ENCODE measurements at regions not wholly inside any gene's neighbourhood (a gene's known extent, or its start where the extent isn't known, plus 50 kb on each side); places are given as distances from the start of the nearest gene placed in this dataset.

- Histone ChIP-seq H3K4me3 (no peak overlapping the region), H3K9me3 (no peaks in the 10 kb centered on the region), H3K36me3 (no peaks in the 10 kb centered on the region), H3K27me3 (no peaks in the 10 kb centered on the region), H3K4me1 (no peaks in the 10 kb centered on the region), H3K27ac (no peak overlapping the region)
- TF ChIP-seq CTCF (IDR thresholded peaks at IDR 0.05) (no peak), POLR2A (IDR thresholded peaks at IDR 0.05) (no peak)
- DNase-seq = no peak
Observed at GRCh38 chrX:138945219-138945618, 233.7 kb upstream of the FGF13 start.

- no peak for DNase-seq
- Histone ChIP-seq H3K9me3 (no peaks in the 10 kb centered on the region), H3K27me3 (no peaks in the 10 kb centered on the region), H3K27ac (no peak overlapping the region), H3K4me1 (no peaks in the 10 kb centered on the region), H3K4me3 (no peak overlapping the region), H3K36me3 (no peaks in the 10 kb centered on the region)
- TF ChIP-seq POLR2A (IDR thresholded peaks at IDR 0.05) (no peak), CTCF (IDR thresholded peaks at IDR 0.05) (no peak)
Observed at GRCh38 chrX:138939038-138939437, 227.5 kb upstream of the FGF13 start.

- H3K4me1 ChIP-seq = no peaks in the 10 kb centered on the region
- H3K27ac ChIP-seq = no peak overlapping the region
- H3K36me3 ChIP-seq = no peaks in the 10 kb centered on the region
- TF ChIP-seq CTCF (IDR thresholded peaks at IDR 0.05) (no peak), POLR2A (IDR thresholded peaks at IDR 0.05) (no peak)
- no peaks in the 10 kb centered on the region for H3K27me3 ChIP-seq
- DNase-seq = no peak
- H3K9me3 ChIP-seq = no peaks in the 10 kb centered on the region
- no peak overlapping the region for H3K4me3 ChIP-seq
Observed at GRCh38 chrX:138938003-138938402, 226.5 kb upstream of the FGF13 start.

- no peaks in the 10 kb centered on the region for H3K4me1 ChIP-seq
- H3K27me3 ChIP-seq = no peaks in the 10 kb centered on the region
- H3K4me3 ChIP-seq = no peak overlapping the region
- no peaks in the 10 kb centered on the region for H3K36me3 ChIP-seq
- no peak overlapping the region for H3K27ac ChIP-seq
- DNase-seq = no peak
- no peaks in the 10 kb centered on the region for H3K9me3 ChIP-seq
- TF ChIP-seq CTCF (IDR thresholded peaks at IDR 0.05) (no peak), POLR2A (IDR thresholded peaks at IDR 0.05) (no peak)
Observed at GRCh38 chrX:138931212-138931611, 219.7 kb upstream of the FGF13 start.

- Histone ChIP-seq H3K27ac (no peak overlapping the region), H3K36me3 (no peaks in the 10 kb centered on the region), H3K4me1 (no peaks in the 10 kb centered on the region), H3K27me3 (no peaks in the 10 kb centered on the region), H3K9me3 (no peaks in the 10 kb centered on the region), H3K4me3 (no peak overlapping the region)
- TF ChIP-seq CTCF (IDR thresholded peaks at IDR 0.05) (no peak), POLR2A (IDR thresholded peaks at IDR 0.05) (no peak)
- no peak for DNase-seq
Observed at GRCh38 chrX:138930583-138930945, 219.0 kb upstream of the FGF13 start.

GRCh38 chrX:138929926-138930582 lies 218.5 kb upstream of the FGF13 start:
- Histone ChIP-seq H3K4me1 (no peaks in the 10 kb centered on the region), H3K27me3 (no peaks in the 10 kb centered on the region), H3K36me3 (no peaks in the 10 kb centered on the region), H3K4me3 (no peak overlapping the region), H3K9me3 (no peaks in the 10 kb centered on the region), H3K27ac (no peak overlapping the region)
- no peak for DNase-seq
- TF ChIP-seq POLR2A (IDR thresholded peaks at IDR 0.05) (no peak), CTCF (IDR thresholded peaks at IDR 0.05) (no peak)

Measured in Peyer's patch (tissue), 4 donors.